HG03442 (cell line): ENCODE measurements at regions not wholly inside any gene's neighbourhood (a gene's known extent, or its start where the extent isn't known, plus 50 kb on each side); places are given as distances from the start of the nearest gene placed in this dataset.
"Not testable (repeated sequence)": the region's sequence is repeated elsewhere in the genome, so short reads cannot be mapped to it uniquely, and the experiment has no call there.

Experiments
- ATAC-seq: cut with Tn5 transposase; IDR thresholded peaks from one replicate; pipeline ENCODE4 v1.9.1; 2021; ENCODE audit warnings: mild to moderate bottlenecking, moderate library complexity; ENCODE audit not compliant: unreplicated experiment

GRCh38 chr1:96559707-96560596, 161.6 kb upstream of the PTBP2 start:
- ATAC-seq: no peak

- no peak for ATAC-seq
These were observed 159.5 kb upstream of the PTBP2 start for GRCh38 chr1:96562094-96562493.

GRCh38 chr1:96564401-96564800, 157.2 kb upstream of the PTBP2 start:
- not testable (repeated sequence) for ATAC-seq

- no peak for ATAC-seq
These were observed 156.0 kb upstream of the PTBP2 start for GRCh38 chr1:96565546-96565945.

DNA sequence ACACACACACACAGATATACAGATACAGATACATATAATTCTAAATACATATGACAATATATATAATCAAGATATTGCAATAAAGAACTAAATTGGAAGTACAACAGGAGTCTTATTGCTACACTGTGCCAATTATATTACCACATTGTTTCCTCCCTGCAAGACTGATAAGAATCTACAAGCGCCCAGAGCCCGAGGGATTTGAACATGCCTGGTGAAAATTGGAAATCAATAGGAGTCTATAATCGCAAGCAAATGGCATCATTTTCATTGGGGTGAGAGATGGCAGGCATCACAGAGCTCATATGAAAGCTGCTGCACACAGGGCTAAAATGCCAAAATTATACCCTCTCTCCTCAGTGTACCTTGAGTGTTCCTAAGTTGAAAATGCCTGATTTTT, 152.9 kb upstream of the PTBP2 start:
- ATAC-seq: no peak

DNA sequence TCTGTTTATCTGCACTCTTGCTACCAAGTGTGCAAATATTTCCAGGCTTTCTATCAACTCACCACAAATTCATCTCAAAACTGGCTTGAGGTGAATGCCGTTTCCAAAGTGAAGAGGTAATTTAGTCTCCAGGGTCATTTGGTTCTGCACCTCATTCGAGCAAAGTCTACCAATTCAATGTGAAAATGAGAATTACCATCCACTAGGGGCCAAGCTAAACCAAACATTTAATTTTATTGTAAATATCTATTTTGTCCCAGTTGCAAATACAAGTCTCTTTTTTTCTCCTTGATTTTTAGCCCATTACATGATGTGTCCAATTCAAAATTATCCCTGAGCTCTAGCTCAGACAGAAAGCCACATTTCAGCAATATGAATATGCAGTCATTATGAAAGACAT, 152.3 kb upstream of the PTBP2 start:
- ATAC-seq: no peak

DNA sequence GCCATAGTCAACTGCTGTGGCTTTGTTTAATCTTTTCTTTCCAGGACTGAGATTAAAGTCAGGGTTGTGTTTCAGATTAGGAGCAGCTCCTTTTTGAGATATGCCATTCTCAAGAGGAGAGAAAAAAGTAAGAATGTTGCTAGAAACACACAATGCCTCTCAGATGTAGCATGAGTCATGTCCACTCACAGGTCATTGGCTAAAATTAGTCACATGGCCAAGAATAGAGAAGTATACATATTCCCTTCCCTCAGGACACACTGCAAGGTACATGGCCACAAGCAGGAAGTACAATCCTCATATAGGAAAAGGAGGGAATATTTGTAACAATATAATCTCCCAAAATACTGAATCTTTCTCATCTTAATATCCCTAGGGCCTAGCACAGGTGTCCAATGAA, 141.9 kb upstream of the PTBP2 start:
- ATAC-seq: no peak

- ATAC-seq: no peak
These were observed 140.7 kb upstream of the PTBP2 start for GRCh38 chr1:96580920-96581319.

- no peak for ATAC-seq
These were observed 139.8 kb upstream of the PTBP2 start for GRCh38 chr1:96581772-96582171.

GRCh38 chr1:96583903-96584302, 137.7 kb upstream of the PTBP2 start:
- ATAC-seq: no peak

DNA sequence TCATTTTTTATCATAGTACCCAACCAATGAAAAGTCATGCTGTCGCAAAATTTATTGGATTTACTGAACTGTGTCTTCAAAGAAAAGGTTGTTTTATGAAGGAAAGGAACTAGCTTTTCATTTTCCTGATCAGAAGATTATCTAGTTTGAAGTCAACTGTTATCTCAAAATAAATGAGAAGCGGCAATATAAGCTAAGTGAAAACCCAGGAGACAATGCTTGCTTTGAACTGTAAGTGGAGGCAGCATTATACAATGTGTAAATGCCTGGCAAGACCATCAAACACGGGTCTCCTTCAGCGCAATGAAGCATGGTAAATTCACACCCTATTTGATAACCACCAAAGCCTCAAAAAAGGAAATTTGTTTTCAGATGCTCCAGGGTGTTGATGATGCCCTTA, 134.4 kb upstream of the PTBP2 start:
- ATAC-seq: no peak

GRCh38 chr1:96588416-96588995, 133.1 kb upstream of the PTBP2 start:
- ATAC-seq: no peak

- ATAC-seq: not testable (repeated sequence)
These were observed 126.1 kb upstream of the PTBP2 start for GRCh38 chr1:96595530-96595929.

DNA sequence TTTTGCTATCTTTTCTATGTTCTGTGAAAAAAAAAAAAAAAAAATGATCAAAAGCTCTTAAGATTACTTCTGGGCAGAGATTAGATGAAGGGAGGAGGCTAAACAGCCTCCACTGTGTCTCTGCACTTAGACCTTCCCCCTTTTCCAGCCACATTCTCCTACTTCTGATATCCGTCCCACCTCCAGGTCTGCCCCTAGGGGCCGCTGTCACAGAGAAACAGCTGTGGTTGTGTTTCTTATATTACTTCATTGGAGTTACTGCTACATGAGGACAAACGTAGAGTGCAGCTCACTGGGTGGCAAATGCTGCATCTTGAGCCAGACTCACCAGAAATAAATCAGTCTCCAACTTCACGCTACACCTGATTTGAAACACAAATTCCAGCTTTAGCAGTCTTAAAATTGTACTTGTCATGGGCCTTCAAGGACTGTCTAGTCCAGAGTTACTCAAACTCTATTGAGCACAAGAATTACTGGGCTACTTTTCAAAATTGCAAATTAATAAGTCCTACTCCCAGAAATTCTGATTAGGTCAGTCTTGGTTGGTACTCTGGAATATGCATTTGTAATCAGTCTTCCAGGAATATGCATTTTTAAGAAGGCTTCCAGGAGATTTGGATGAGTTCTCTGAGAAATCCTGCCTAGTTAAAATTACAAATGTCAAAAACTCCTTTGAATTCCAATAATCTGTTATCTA, 125.2 kb upstream of the PTBP2 start:
- peak; percentile 79 for ATAC-seq

- ATAC-seq: no peak
These were observed 124.4 kb upstream of the PTBP2 start for GRCh38 chr1:96597218-96597617.

DNA sequence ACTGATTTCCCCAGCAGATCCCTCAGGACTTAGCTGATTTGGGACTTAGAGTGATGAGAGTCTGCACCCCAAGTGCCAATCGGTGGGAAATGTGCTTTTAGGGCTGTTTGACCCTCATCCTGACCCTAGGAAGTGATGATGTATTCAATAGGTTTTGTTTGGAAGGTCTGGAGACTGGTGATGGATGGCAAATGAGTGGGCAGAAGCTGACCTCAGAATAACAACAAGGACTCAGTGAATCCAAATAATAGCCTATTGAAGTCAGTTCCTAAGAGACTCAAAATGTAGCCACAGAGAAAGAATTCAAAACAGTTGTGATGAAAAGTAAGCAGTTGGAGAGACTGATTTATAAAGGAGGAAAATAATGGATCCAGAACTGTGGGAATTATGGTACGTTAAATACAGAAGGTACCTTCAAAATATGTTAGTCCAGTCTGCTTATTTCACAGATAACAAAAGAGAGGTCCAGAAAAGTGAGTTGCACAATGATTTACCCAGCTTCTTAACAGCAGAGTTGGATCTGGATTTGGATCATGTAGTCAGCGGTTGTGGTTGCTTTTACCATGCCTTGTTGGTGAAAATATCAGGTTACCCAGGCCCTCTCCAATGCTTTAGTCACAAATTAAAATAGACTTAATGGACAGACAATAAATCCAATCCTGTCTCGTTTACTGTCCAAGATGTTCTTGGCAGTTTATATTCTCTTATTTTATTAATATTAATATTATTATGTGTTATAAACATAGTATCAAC, 123.0 kb upstream of the PTBP2 start:
- ATAC-seq: no peak

DNA sequence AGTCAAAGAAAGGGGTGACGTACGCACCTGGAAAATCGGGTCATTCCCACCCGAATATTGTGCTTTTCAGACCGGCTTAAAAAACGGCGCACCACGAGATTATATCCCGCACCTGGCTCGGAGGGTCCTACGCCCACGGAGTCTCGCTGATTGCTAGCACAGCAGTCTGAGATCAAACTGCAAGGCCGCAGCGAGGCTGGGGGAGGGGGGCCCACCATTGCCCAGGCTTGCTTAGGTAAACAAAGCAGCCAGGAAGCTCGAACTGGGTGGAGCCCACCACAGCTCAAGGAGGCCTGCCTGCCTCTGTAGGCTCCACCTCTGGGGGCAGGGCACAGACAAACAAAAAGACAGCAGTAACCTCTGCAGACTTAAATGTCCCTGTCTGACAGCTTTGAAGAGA, 117.0 kb upstream of the PTBP2 start:
- ATAC-seq: not testable (repeated sequence)

DNA sequence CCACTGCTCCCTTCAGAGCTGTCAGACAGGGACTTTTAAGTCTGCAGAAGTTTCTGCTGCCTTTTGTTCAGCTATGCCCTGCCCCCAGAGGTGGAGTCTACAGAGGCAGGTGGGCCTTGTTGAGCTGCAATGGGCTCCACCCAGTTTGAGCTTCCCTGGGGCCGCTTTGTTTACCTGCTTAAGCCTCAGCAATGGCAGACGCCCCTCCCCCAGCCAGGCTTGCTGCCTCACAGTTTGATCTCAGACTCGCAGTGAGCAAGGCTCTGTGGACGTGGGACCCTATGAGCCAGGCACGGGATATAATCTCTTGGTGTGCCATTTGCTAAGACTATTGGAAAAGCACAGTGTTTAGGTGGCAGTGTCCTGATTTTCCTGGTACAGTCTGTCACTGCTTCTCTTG, 104.2 kb upstream of the PTBP2 start:
- not testable (repeated sequence) for ATAC-seq

DNA sequence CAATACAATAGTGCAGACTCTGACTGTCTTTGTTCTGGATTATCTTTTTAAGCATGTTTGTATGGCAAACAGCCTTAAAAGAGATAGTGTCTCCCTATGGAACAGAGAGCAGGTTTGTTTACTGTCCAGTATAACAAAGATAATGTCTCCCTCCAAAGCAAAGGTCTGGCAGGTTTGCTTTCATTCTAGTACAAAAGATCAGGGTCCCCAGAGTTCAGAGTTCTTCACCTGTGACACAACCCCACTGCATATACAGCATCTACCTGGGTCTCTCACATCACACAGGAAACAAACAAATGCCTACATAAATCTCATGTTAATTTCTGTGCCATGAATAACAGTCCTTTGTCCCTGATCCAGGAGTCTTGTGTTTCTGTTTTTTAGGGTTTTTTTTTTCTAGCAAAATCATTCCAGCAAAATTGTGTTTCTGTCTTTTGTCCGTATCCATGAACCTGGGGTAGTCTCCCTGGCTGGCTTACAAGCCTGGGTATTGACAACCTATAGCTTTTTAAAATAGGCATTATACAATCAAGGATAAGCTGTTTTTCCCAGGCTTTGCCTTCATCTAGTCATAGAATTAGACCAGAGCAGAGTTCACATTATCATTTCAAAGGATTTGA, 89.4 kb upstream of the PTBP2 start:
- ATAC-seq: no peak

GRCh38 chr1:96633695-96634094, 87.9 kb upstream of the PTBP2 start:
- no peak for ATAC-seq

- ATAC-seq: no peak
These were observed 86.7 kb upstream of the PTBP2 start for GRCh38 chr1:96634883-96635282.
